ENCODE measurements at regions not wholly inside any gene's neighbourhood (a gene's known extent, or its start where the extent isn't known, plus 50 kb on each side); places are given as distances from the start of the nearest gene placed in this dataset.

DNA sequence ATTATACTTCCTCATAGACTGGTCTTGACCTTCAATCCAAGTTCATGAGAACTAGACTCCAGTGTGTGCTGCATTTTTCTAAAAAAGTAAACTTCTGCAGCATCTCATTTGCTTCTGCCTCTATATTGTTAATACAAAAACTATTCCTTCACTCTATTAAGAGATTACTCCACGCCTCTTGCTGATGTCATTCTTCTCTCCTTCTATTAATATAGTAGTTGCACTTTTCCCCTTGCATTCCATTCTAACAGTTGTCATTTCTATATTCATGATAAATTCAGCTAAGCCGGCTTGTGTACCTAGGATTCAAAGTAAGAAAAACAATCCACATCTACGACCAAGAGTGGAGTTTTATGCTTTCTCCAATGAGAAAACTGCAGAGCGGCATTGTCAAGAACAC, 480.4 kb upstream of the NOVA1 start:
- intact Hi-C loops (cut with DNase I), result no loop called here
- no peak overlapping the region for H3K27ac ChIP-seq
- H3K27me3 ChIP-seq, result no peaks in the 10 kb centered on the region
- ATAC-seq, result no peak
- no peak for DNase-seq
- no peaks in the 10 kb centered on the region for H3K36me3 ChIP-seq
- H3K4me1 ChIP-seq, result no peaks in the 10 kb centered on the region
- no peaks in the 10 kb centered on the region for H3K9me3 ChIP-seq
- TF ChIP-seq CTCF (IDR thresholded peaks at IDR 0.05), result no peak
- no peak overlapping the region for H3K4me3 ChIP-seq

DNA sequence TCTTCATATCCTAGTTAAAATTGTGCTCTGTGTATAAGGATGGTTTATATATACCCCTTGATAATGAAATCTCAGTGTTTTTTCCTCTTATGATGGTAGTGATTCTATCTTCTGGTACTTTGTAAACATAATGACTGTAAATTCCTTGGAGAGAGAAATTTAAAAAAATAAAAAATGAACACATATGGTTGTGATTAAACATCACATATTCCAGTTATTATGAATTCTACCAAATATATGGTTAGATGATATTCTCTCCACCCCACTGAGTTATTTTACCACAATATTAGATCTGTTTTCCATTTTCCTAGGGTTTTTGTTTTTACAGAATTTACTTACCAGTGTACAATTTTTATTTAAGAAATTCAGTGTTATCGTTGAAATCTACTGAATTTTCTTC, 481.9 kb upstream of the NOVA1 start:
- TF ChIP-seq CTCF (IDR thresholded peaks at IDR 0.05), result no peak
- no peak overlapping the region for H3K27ac ChIP-seq
- no peaks in the 10 kb centered on the region for H3K9me3 ChIP-seq

DNA sequence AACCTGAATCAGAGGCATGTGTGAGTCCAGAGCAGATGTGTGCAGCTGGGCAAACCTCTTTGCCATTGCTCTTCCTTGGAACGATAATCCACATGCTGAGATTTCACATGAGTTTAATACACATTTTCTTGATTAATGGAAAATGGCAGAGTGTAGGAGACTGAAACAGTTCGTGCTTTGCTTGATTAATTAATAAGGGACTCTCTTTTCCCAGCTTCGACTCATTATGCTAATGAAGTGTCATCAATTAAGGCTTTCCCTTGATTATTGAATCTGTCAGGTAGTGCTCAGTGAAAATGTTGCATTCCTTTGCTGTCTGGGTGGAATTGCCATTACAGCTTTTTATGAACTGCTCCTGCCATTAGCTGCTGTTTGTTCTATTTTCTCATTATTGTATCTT, 487.7 kb upstream of the NOVA1 start:
- no peak for DNase-seq
- H3K4me3 ChIP-seq, result no peak overlapping the region
- no peak for ATAC-seq
- H3K27ac ChIP-seq, result no peak overlapping the region
- H3K36me3 ChIP-seq, result no peaks in the 10 kb centered on the region
- intact Hi-C loops (cut with DNase I), result no loop called here
- H3K9me3 ChIP-seq, result no peaks in the 10 kb centered on the region
- TF ChIP-seq CTCF (IDR thresholded peaks at IDR 0.05), result no peak
- no peaks in the 10 kb centered on the region for H3K27me3 ChIP-seq
- no peaks in the 10 kb centered on the region for H3K4me1 ChIP-seq

More for the DNA sequence above, 481.9 kb upstream of the NOVA1 start:
- intact Hi-C loops (cut with DNase I), result no loop called here
- Histone ChIP-seq H3K4me3 (no peak overlapping the region), H3K36me3 (no peaks in the 10 kb centered on the region), H3K27me3 (no peaks in the 10 kb centered on the region), H3K4me1 (no peaks in the 10 kb centered on the region)
- ATAC-seq (no peak), DNase-seq (no peak)

DNA sequence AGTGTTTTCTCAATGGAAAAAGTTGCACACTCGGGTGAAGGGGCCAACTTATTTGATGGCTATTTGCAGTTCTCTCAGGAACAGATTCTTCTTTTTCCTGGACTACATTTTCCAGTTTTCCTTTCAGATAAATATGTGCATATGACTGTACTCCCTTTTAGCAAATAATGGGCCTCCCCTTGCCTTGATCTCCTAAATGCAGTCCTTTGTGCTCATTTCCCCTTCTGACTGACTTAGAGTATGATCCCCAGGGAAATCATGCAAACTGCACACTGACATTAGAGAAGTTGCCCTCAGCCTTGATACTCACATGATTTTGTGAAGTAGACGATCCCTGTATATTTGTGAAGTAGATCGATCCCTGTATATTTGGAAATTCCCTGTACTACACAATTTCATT, 492.9 kb upstream of the NOVA1 start:
- DNase-seq, result no peak
- no peaks in the 10 kb centered on the region for H3K9me3 ChIP-seq
- intact Hi-C loops (cut with DNase I), result no loop called here
- H3K36me3 ChIP-seq, result no peaks in the 10 kb centered on the region
- no peak overlapping the region for H3K27ac ChIP-seq
- no peak for ATAC-seq
- no peak overlapping the region for H3K4me3 ChIP-seq
- no peaks in the 10 kb centered on the region for H3K4me1 ChIP-seq
- no peak for TF ChIP-seq CTCF (IDR thresholded peaks at IDR 0.05)
- H3K27me3 ChIP-seq, result no peaks in the 10 kb centered on the region

GRCh38 chr14:27091973-27092372, 494.1 kb upstream of the NOVA1 start:
- no peak overlapping the region for H3K27ac ChIP-seq
- no peaks in the 10 kb centered on the region for H3K9me3 ChIP-seq
- H3K4me3 ChIP-seq, result no peak overlapping the region
- H3K27me3 ChIP-seq, result no peaks in the 10 kb centered on the region
- H3K4me1 ChIP-seq, result no peaks in the 10 kb centered on the region
- intact Hi-C loops (cut with DNase I), result no loop called here
- no peaks in the 10 kb centered on the region for H3K36me3 ChIP-seq
- ATAC-seq (no peak), DNase-seq (no peak)
- no peak for TF ChIP-seq CTCF (IDR thresholded peaks at IDR 0.05)

DNA sequence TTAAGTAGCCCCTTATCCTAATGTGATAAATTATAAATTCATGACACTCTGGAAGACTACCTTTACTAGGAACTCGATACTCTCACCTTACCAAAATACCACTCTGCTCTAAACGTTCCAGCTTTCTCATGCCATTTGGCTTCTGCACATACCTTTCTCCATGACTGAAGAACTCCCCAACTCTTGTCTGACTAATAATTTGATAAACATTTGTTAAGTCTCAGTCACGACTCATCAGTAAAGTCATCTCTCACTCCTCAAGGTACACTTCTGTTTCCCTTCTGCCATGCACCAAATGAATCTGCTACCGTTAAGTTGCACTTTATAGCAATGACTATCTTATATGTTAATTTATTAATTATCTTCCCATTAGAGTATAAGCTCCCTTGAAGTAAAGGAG, 498.3 kb upstream of the NOVA1 start:
- TF ChIP-seq CTCF (IDR thresholded peaks at IDR 0.05), result no peak
- Histone ChIP-seq H3K4me1 (no peaks in the 10 kb centered on the region), H3K36me3 (no peaks in the 10 kb centered on the region), H3K9me3 (no peaks in the 10 kb centered on the region), H3K27me3 (no peaks in the 10 kb centered on the region), H3K27ac (no peak overlapping the region), H3K4me3 (no peak overlapping the region)
- intact Hi-C loops (cut with DNase I), result no loop called here
- DNase-seq (no peak), ATAC-seq (no peak)
